ENCODE measurements at regions not wholly inside any gene's neighbourhood (a gene's known extent, or its start where the extent isn't known, plus 50 kb on each side); places are given as distances from the start of the nearest gene placed in this dataset.

DNA sequence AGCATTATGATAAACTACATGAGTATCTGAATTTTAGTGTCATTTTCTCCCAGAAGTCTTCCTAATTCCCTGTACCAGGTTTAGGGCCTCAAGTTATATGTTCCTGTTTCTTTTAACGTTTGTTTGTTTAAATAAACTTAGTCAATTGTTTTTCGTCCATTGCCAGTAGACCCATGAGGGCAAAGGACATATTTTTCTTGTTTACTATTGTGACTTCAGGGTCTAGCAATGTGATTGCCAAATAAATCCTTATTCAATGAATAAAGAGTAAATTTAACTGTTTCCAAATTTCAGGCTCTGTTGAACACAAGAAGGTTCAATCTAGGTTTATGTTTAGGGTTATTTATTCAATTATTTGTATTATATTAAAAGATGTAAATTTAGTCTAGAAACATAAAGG is 391.6 kb upstream of the MGAT4C start:
- no peak for FAIRE-seq
- no peak for TF ChIP-seq TAF1 (IDR thresholded peaks at IDR 0.05; ENCODE audit: low read depth, low read length)
- no peak for TF ChIP-seq POLR2AphosphoS5 (IDR thresholded peaks at IDR 0.05; ENCODE audit: low read depth, low read length)
- no peak for TF ChIP-seq POLR2A (IDR thresholded peaks at IDR 0.05; ENCODE audit: low read depth, low read length)
- no peak for TF ChIP-seq SPI1 (IDR thresholded peaks at IDR 0.05; ENCODE audit: low read depth, low read length)
- TF ChIP-seq PAX5 (IDR thresholded peaks at IDR 0.05; ENCODE audit: insufficient read depth, low read length, severe bottlenecking) = no peak
- TF ChIP-seq POU2F2 (IDR thresholded peaks at IDR 0.05; ENCODE audit: low read depth, low read length) = no peak
- no peak for DNase-seq (ENCODE audit: insufficient read length, low spot score)

DNA sequence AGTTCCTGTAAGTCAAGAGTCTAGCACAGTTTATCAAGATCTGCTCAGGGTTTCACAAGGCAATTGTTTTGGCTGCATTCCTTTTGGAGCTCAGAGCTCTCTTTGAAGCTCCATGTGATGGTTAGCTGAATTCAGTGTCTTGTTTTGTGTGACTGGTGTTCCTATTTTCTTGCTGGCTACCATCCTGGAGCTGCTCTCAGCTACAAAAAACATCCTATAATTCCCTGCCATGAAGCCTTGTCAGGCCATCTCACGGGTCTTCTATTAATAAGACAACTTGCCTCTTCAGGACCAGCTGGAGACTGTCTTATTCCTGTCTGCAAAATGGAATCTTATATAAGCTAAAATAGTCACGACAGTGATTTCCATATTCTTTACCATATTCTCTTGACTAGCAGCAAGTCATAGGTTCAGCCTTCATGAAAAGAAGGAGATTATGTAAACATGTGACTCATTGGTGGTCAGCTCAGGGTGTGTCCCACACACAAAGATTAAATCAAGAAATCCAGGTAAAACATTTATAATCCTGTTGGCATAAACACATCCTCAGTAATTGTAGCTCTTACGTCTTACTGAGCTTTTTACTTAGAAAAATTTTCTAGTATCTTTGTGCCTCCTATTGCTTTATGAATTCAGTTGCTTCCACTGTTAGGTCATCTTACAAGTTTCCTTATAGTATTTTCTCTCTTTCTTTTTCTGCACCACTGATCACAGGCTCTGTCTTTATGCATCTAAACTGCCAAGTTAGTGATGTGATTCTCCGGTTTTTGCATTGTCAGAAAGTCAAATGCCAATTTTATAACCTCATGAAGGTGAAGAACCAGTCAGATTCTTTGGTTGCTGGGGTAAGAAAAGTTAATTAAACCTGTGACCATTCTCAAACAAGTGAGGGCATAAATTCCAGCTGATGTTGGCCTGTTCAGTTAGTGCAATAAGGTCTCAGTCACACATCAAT is 378.5 kb upstream of the MGAT4C start:
- no peak for DNase-seq (ENCODE audit: insufficient read length, low spot score)
- no peak for FAIRE-seq
- TF ChIP-seq POLR2AphosphoS5 (IDR thresholded peaks at IDR 0.05; ENCODE audit: low read depth, low read length) = no peak
- TF ChIP-seq POLR2A (IDR thresholded peaks at IDR 0.05; ENCODE audit: low read depth, low read length) = no peak

GRCh38 chr12:86627001-86627400 is 370.8 kb upstream of the MGAT4C start:
- no peak for DNase-seq (ENCODE audit: insufficient read length, low spot score)
- FAIRE-seq = no peak
- TF ChIP-seq TAF1 (IDR thresholded peaks at IDR 0.05; ENCODE audit: low read depth, low read length) (no peak), POU2F2 (IDR thresholded peaks at IDR 0.05; ENCODE audit: low read depth, low read length) (no peak), POLR2A (IDR thresholded peaks at IDR 0.05; ENCODE audit: low read depth, low read length) (no peak), SPI1 (IDR thresholded peaks at IDR 0.05; ENCODE audit: low read depth, low read length) (no peak), PAX5 (IDR thresholded peaks at IDR 0.05; ENCODE audit: insufficient read depth, low read length, severe bottlenecking) (no peak), POLR2AphosphoS5 (IDR thresholded peaks at IDR 0.05; ENCODE audit: low read depth, low read length) (no peak)

GRCh38 chr12:86623267-86623666 is 367.1 kb upstream of the MGAT4C start:
- TF ChIP-seq TAF1 (IDR thresholded peaks at IDR 0.05; ENCODE audit: low read depth, low read length) = no peak
- DNase-seq (ENCODE audit: insufficient read length, low spot score) = no peak
- FAIRE-seq = no peak

DNA sequence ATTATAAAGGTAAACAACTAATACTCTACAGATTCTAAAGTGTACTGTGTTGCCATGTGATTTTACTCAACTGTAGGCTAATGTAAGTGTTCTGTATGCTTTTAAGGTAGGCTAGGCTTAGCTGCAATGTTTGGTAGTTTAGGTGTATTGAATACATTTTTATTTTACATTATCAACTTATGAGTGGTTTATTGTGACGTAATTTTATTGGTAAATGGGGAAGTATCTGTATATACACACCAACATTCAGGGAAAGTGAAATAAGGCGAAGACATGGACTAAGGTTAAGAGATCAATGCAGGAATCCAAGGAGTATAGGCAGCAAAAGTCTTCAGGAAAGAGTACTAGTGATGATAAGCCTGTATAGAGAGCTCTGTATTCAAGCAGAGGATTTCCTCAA is 365.8 kb upstream of the MGAT4C start:
- DNase-seq (ENCODE audit: insufficient read length, low spot score) (no peak), FAIRE-seq (no peak)
- TF ChIP-seq POU2F2 (IDR thresholded peaks at IDR 0.05; ENCODE audit: low read depth, low read length) (no peak), POLR2AphosphoS5 (IDR thresholded peaks at IDR 0.05; ENCODE audit: low read depth, low read length) (no peak), TAF1 (IDR thresholded peaks at IDR 0.05; ENCODE audit: low read depth, low read length) (no peak), SPI1 (IDR thresholded peaks at IDR 0.05; ENCODE audit: low read depth, low read length) (no peak), POLR2A (IDR thresholded peaks at IDR 0.05; ENCODE audit: low read depth, low read length) (no peak), PAX5 (IDR thresholded peaks at IDR 0.05; ENCODE audit: insufficient read depth, low read length, severe bottlenecking) (no peak)

DNA sequence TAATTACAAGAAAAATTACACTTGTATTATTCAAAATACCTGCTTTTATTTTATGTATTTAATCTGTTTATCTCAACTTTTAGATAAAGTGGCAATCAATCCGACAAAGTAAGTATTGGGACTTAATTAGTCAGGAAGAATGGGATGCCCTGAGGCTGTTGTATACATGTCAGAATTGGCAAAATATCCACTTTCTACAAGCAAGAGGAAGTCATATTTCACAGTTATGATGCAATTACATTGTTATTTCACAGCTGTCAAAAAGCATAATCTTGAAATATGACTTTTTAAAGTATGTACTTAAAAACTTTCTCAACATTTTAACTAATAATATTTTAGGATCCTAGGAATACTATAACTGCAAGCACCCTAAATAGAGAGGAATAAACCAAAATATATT is 357.1 kb upstream of the MGAT4C start:
- no peak for FAIRE-seq
- no peak for TF ChIP-seq POU2F2 (IDR thresholded peaks at IDR 0.05; ENCODE audit: low read depth, low read length)
- TF ChIP-seq TAF1 (IDR thresholded peaks at IDR 0.05; ENCODE audit: low read depth, low read length) = no peak
- no peak for DNase-seq (ENCODE audit: insufficient read length, low spot score)

DNA sequence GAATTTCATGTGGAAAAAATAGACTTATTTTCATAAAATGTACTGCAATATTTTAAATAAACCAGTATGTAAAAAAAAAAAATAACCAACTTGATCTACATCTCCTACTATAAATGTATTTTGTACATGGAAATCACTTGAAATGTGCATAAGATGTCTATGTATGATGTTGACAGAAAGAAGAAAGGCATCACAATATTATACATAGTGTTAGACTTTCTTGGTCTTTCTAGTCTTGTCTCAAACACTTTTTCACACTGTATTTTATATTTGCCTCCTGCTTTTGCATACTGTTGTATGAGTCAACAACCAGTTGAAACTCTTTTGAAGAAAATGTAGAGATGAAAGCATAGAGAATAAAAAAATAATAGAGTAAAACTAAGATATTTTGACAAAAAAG is 352.4 kb upstream of the MGAT4C start:
- FAIRE-seq (no peak), DNase-seq (ENCODE audit: insufficient read length, low spot score) (no peak)
- no peak for TF ChIP-seq TAF1 (IDR thresholded peaks at IDR 0.05; ENCODE audit: low read depth, low read length)
- TF ChIP-seq POLR2A (IDR thresholded peaks at IDR 0.05; ENCODE audit: low read depth, low read length) = no peak
- no peak for TF ChIP-seq PAX5 (IDR thresholded peaks at IDR 0.05; ENCODE audit: insufficient read depth, low read length, severe bottlenecking)
- TF ChIP-seq POLR2AphosphoS5 (IDR thresholded peaks at IDR 0.05; ENCODE audit: low read depth, low read length) = no peak
- no peak for TF ChIP-seq SPI1 (IDR thresholded peaks at IDR 0.05; ENCODE audit: low read depth, low read length)
- TF ChIP-seq POU2F2 (IDR thresholded peaks at IDR 0.05; ENCODE audit: low read depth, low read length) = no peak

DNA sequence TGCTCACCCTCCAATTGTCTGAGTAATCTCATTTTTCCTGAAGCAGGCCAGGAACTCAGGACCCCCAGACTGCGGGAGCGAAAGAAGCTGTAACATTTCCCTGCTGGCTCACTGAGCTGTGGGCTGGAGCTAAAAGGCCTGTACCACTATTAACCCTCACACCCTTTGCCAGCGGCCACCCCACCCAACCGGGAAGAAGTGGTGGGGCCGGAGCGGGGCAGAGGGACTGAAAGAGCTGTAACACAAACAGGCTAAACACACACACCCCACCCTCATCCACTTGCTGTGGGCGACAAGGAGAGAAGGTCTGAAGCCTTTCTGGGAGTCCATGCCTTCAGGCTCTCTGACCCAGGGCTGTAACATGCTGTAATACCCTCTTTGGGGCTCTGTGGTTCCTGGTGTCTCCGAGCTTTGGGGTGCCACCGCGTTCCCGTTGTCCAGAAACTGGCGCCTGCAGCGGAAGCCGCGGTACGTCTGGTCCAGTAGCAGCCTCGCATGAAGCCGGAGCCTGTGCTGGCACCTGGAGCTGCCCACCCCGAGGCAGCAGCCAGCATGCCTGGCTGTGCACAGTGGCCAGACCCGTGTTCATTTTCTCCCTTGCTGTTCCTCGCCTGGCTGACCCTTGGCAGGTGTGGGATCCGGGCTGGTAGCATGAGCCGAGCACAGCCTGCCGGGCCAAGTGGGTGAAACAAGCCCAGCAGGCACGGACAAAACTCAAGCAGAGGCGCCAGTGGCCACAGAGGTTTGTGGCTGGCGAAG is 345.5 kb upstream of the MGAT4C start:
- DNase-seq (ENCODE audit: insufficient read length, low spot score) = no peak
- no peak for TF ChIP-seq POLR2AphosphoS5 (IDR thresholded peaks at IDR 0.05; ENCODE audit: low read depth, low read length)
- TF ChIP-seq POU2F2 (IDR thresholded peaks at IDR 0.05; ENCODE audit: low read depth, low read length) = no peak
- no peak for TF ChIP-seq PAX5 (IDR thresholded peaks at IDR 0.05; ENCODE audit: insufficient read depth, low read length, severe bottlenecking)
- no peak for TF ChIP-seq POLR2A (IDR thresholded peaks at IDR 0.05; ENCODE audit: low read depth, low read length)
- TF ChIP-seq TAF1 (IDR thresholded peaks at IDR 0.05; ENCODE audit: low read depth, low read length) = no peak
- TF ChIP-seq SPI1 (IDR thresholded peaks at IDR 0.05; ENCODE audit: low read depth, low read length) = no peak
- no peak for FAIRE-seq

DNA sequence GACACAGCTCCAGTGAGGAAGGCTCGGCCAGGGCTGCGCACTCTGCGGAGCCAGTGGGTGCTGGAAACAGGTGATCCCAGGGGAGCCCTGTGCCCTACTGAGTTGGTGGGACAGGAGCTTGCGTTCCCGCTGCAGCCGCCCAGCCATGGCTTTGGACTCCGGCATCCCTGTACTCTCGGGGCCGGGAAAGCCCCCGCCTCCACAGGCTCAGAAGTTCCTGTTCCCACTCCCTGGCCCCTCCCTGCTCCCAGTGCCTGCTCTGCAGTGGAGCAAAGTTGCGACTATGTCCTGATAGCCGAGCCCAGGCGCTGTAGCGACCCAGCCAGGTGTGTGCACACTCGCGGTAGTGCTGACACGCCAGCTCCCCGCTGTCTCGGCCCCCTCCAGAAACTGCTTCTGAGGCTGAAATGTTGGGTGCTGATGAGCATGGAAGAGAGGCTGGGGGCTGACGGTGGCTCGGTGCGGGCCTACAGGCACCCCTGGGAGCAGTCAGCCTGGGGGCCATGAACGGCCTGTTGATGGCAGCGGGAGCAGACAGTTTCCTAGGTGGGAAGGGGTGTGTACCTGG is 344.6 kb upstream of the MGAT4C start:
- FAIRE-seq = no peak
- no peak for TF ChIP-seq POLR2AphosphoS5 (IDR thresholded peaks at IDR 0.05; ENCODE audit: low read depth, low read length)
- no peak for TF ChIP-seq POU2F2 (IDR thresholded peaks at IDR 0.05; ENCODE audit: low read depth, low read length)
- TF ChIP-seq PAX5 (IDR thresholded peaks at IDR 0.05; ENCODE audit: insufficient read depth, low read length, severe bottlenecking) = no peak
- TF ChIP-seq SPI1 (IDR thresholded peaks at IDR 0.05; ENCODE audit: low read depth, low read length) = no peak
- no peak for TF ChIP-seq TAF1 (IDR thresholded peaks at IDR 0.05; ENCODE audit: low read depth, low read length)
- TF ChIP-seq POLR2A (IDR thresholded peaks at IDR 0.05; ENCODE audit: low read depth, low read length) = no peak
- no peak for DNase-seq (ENCODE audit: insufficient read length, low spot score)

Measured in GM12891 (cell line).